Fibroblast of mammary gland (primary cell): ENCODE measurements at regions not wholly inside any gene's neighbourhood (a gene's known extent, or its start where the extent isn't known, plus 50 kb on each side); places are given as distances from the start of the nearest gene placed in this dataset.

Experiments used
- DNase-seq: peaks from one replicate; pipeline ENCODE4 v3.0.0-alpha.2; 2010; ENCODE audit warnings: low read depth
- H3K4me3 ChIP-seq: 2 replicates; pipeline ENCODE4 v1.5.1; 2011; ENCODE audit warnings: low read depth, mild to moderate bottlenecking, low read length, moderate library complexity; ENCODE audit not compliant: control insufficient read depth
- TF ChIP-seq, protein P1 (sequence below): conservative IDR thresholded peaks from 2 replicates; pipeline ENCODE4 v1.5.1; 2011; ENCODE audit warnings: low read depth, low read length, inconsistent platforms; ENCODE audit not compliant: control insufficient read depth, insufficient read depth

- DNase-seq: no peak
- TF ChIP-seq, protein P1, sequence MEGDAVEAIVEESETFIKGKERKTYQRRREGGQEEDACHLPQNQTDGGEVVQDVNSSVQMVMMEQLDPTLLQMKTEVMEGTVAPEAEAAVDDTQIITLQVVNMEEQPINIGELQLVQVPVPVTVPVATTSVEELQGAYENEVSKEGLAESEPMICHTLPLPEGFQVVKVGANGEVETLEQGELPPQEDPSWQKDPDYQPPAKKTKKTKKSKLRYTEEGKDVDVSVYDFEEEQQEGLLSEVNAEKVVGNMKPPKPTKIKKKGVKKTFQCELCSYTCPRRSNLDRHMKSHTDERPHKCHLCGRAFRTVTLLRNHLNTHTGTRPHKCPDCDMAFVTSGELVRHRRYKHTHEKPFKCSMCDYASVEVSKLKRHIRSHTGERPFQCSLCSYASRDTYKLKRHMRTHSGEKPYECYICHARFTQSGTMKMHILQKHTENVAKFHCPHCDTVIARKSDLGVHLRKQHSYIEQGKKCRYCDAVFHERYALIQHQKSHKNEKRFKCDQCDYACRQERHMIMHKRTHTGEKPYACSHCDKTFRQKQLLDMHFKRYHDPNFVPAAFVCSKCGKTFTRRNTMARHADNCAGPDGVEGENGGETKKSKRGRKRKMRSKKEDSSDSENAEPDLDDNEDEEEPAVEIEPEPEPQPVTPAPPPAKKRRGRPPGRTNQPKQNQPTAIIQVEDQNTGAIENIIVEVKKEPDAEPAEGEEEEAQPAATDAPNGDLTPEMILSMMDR: no peak
- no peak overlapping the region for H3K4me3 ChIP-seq
These were observed 50.3 kb upstream of the NAB1 start for GRCh38 chr2:190598621-190599020.

DNA sequence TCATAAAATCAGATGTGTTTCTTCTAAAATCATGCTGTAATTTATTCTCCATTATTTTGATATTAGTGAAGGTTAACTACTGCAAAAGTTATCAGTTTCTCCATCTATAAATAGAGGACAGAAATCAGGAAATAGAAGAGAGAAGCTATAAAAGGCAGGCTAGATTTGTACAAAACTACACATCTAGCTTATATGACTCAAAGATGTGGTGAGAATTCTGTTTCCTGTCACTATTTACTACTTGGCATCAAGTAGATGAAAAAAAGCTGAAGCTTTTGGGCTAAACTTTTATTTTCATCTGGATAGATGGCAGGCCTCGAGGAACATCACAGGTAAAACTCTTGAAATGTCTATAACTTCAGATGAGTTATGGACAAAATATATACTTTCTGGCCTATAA lies 49.8 kb upstream of the NAB1 start:
- TF ChIP-seq, protein P1: no peak
- no peak overlapping the region for H3K4me3 ChIP-seq
- no peak for DNase-seq
